NB4 (cell line): ENCODE measurements at regions not wholly inside any gene's neighbourhood (a gene's known extent, or its start where the extent isn't known, plus 50 kb on each side); places are given as distances from the start of the nearest gene placed in this dataset.
"Not testable (repeated sequence)": the region's sequence is repeated elsewhere in the genome, so short reads cannot be mapped to it uniquely, and the experiment has no call there.

Experiments
- CTCF ChIP-seq: IDR thresholded peaks from one replicate; pipeline ENCODE4 v1.5.1; 2012; ENCODE audit warnings: low read depth, low read length
- MAX ChIP-seq: IDR thresholded peaks from 2 replicates; pipeline ENCODE4 v1.6.1; 2011; ENCODE audit warnings: low read depth, low read length

GRCh38 chr16:18161224-18161623 is 175.3 kb downstream of the NPIPA8 start:
- TF ChIP-seq CTCF, MAX: not testable (repeated sequence)
